ENCODE measurements at regions not wholly inside any gene's neighbourhood (a gene's known extent, or its start where the extent isn't known, plus 50 kb on each side); places are given as distances from the start of the nearest gene placed in this dataset.

DNA sequence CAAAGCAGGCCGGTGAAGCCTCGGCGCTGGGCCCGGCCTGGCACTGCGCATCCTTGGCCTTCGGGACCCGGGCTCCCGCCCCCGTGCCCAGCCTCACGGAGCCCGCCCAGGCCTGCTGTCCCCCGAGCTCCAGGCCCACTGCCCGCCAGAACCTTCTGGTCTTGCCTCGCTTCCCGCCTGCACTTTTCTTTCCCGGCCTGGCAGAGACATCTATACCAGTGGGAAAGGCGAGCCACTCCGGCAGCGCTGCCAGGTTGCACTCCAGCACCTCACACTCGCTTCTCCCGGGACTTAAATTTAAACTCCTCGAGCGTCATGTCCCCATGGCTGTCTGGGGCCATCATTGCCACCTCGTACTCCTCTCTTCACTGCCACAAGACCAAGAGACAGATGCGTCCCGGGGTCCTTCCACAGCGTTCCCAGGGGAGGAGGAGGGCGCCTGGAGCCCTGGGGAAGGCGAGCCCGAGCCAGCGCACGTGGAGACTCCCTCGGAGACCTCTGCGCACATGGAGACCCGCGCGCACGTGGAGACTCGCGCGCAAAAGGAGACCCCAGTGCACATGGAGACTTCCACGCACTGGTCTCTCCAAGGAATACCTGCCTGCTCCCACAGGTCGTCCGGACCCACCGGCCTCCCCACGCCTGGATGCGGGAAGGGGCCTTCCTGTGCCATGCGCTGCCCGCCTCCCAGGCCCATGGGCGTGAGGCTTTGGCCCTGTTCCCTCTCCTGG is 253.1 kb upstream of the SALL3 start:
- peak; percentile 18 for DNase-seq

- DNase-seq: peak; percentile 30
These were observed 252.4 kb upstream of the SALL3 start for GRCh38 chr18:78727057-78727739.

GRCh38 chr18:78727877-78728783 is 251.5 kb upstream of the SALL3 start:
- peak; percentile 22 for DNase-seq

GRCh38 chr18:78728784-78729467 is 250.7 kb upstream of the SALL3 start:
- peak; percentile 17 for DNase-seq

- no peak for DNase-seq
These were observed 249.1 kb upstream of the SALL3 start for GRCh38 chr18:78730546-78730945.

DNA sequence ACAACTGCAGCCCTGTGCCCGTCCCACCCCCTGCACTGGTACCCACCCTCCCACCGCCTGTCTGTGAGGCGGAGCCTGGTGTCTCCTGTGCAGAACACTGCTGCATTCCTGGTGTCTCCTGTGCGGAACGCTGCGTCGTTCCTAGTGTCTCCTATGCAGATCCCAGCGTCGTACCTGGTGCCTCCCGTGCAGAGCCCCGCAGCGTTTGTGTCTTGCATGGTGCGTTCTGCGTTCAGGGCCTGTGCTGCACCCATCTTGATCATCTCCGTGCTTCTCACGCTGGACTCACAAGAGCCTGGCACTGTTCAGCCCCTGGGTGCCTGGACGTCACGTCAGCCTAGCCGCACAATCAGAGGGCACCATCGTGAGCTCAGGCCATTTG is 248.6 kb upstream of the SALL3 start:
- DNase-seq: no peak

- peak; percentile 26 for DNase-seq
These were observed 248.1 kb upstream of the SALL3 start for GRCh38 chr18:78731398-78732032.

DNA sequence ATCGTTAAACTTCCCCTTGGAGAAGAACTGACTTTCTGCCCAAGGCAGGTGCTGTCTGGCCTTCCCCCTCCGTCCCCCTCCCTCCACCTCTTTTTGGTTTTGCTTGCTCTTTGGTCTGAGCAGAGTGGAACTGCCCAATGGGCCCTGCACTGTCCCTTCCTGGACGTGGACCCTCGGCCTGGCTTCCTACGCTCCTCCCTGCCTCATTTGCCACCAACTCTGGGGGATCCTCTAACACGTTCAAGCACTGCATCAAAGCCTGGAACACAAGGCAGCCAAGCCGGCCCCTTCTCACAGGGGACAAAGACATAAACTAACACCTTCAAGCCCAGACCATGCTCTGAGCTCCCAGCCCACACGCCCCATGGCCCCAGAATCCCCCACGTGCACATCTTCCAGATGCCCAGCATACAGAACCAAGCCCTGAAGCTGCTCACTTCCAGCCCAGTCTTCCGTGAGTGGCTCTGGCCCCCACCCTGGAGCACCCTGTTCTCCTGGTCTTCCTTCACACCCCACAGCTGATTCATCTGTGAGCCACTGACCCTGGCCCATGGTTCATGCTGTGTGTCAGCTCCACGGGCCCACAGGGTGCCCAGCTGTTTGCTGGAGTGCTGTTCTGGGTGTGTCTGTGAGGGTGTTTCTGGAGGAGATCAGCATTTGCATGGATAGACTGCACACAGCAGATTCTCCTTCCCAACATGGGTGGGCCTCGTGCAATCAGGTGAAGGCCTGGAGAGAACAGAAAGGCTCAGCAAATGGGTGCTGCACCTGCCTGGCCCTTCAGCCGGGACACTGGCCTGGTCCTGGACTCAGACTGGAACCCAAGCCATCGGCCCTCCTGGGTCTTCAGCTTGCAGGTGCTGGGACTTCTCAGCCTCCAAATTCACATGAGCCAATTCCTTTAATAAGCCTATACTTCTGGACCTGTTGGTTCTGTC is 247.1 kb upstream of the SALL3 start:
- DNase-seq: peak; percentile 13

DNA sequence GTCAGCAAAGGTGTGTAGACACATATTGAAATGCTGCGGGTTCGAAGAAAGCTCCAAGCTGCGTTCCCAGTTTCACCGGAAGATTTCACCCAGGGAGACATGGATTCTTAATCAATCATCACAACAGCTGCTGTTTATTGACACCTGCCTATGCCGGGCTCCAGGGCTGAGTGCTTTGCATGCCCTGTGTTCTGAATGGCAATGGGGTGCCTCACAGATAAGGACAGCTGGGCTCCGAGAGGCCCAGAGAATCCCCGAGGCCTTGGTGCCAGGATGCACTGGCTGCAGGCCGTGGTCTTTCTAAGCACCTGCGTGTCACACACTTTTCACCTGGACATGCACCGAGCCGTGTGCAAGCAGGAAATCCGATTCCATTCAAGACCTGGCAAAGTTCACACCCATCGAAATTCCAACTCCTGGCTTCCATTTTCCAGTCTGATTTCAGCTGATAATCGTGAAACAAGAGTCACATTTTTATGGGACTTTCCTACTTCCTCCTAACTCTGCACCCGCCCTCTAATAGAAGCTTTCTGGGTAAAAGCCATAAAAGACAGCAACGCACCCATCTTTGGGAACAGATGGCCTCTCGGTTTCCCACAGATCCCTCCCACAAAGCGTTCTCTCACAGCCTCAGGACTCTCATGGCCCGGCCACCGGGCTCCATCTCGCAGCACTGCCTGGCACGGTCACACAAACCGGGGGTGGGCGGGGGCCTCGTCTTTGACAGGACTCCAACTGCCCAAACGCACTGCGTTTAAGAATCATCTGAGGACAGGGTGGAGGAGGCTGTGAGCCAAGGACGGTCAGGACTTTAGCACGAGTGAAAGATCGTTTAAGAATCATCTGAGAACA is 245.6 kb upstream of the SALL3 start:
- DNase-seq: peak; percentile 28

DNA sequence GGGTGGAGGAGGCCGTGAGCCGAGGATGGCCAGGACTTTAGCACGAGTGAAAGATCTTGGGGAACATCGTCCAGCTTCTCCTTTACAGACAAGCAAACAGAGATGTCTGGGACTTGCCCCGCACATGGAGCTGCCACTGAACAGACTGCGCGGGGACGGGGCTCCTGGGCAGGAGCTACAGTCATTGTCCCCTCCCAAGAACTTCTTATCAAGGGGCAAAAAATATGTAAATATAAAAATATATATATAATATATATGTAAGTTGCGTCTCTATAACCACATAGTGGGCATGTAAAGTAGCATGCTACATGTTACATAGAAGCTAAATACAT is 245.0 kb upstream of the SALL3 start:
- DNase-seq: no peak

GRCh38 chr18:78735131-78736014 is 244.2 kb upstream of the SALL3 start:
- peak; percentile 28 for DNase-seq

- DNase-seq: peak; percentile 22
These were observed 243.5 kb upstream of the SALL3 start for GRCh38 chr18:78736015-78736690.

DNA sequence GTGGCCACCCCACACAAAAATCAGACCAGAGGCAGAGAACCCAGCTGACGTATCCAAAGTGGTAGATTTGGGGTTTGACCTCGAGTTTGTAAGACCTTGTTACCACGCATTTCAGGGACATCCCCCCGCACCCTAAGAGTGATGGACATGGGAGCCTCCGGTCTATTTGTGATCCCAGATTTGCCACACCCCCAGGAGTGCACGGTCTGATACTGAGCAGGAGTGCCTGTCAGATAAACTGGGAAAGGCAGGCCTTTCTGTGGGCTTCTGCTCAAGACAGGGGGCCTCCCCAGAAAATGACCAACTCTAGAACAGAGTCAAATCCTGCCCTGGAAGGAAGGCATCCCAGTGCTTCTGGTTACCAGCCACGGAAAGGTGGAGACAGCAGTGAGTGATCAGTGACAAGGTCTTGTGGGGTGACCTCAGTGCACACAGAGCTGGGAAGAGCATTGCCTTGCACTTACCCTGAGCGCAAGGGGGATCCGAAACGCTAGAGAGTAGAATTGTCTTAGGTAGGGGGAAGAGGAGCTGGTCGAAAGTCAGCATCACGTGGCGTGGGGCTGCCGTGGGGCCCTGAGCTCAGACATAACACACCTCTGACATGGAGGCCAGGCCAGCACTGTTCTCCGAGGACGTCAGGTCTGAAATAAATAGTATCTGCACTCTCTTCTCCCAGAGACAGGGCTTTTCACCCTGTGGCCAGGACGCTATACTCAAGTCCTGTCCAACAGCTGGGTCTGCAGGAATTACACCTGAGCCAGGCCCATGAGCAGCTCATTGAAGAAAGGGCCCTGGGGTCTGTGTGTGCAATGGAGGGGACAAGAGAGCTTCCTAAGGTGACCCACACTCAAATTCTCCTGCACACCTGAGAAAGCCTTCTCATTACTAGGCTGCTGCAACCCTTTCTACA is 242.4 kb upstream of the SALL3 start:
- no peak for DNase-seq

GRCh38 chr18:78738076-78738690 is 241.4 kb upstream of the SALL3 start:
- DNase-seq: peak; percentile 10

- DNase-seq: no peak
These were observed 240.5 kb upstream of the SALL3 start for GRCh38 chr18:78739115-78739514.

GRCh38 chr18:78739882-78740677 is 239.5 kb upstream of the SALL3 start:
- peak; percentile 26 for DNase-seq
